BJ (cell line): ENCODE measurements at regions not wholly inside any gene's neighbourhood (a gene's known extent, or its start where the extent isn't known, plus 50 kb on each side); places are given as distances from the start of the nearest gene placed in this dataset. TPM values are rescaled to one million over a fixed set of nuclear protein-coding genes. Genes with fewer than 3 reads are reported as not detected.

Experiments used
- CTCF ChIA-PET: fragments of 350-600 bp; formaldehyde crosslinking; extraction: SDS; loops from one replicate; lab custom pipeline; 2021; ENCODE audit warnings: antibody characterized with exemption, inconsistent platforms; lab: Yijun Ruan, JAX
- POLR2A ChIA-PET: fragments of 300-600 bp; sonication (Branson Sonifier 250); formaldehyde crosslinking; extraction: SDS; loops from one replicate; lab custom pipeline; 2021; ENCODE audit warnings: antibody characterized with exemption; lab: Charles Lee
- DNase-seq: peaks from one replicate; pipeline ENCODE4 v3.0.0-alpha.2; 2011; ENCODE audit warnings: low read depth
- H3K27me3 ChIP-seq: 2 replicates; pipeline ENCODE4 v1.6.0; 2011; ENCODE audit warnings: low read length; ENCODE audit not compliant: control insufficient read depth, insufficient read depth
- H3K36me3 ChIP-seq: 2 replicates; pipeline ENCODE4 v1.5.1; 2011; ENCODE audit warnings: low read length; ENCODE audit not compliant: control insufficient read depth, insufficient read depth
- H3K4me3 ChIP-seq: 2 replicates; pipeline ENCODE4 v1.5.1; 2011; ENCODE audit warnings: low read depth, mild to moderate bottlenecking, control low read depth, low read length
- small RNA-seq: library from RNA; depleted of rRNA; stranded (forward); fragments of <200 nt; gene quantifications from one replicate; pipeline ENCODE3, GENCODE V24; 2012; ENCODE audit warnings: low replicate concordance, low read depth; ENCODE audit not compliant: insufficient read length
- TF ChIP-seq, protein P1 (sequence below): IDR thresholded peaks from 2 replicates; pipeline ENCODE4 v1.5.1; 2011; ENCODE audit warnings: low read depth, mild to moderate bottlenecking, control low read depth, inconsistent platforms, low read length, moderate library complexity; ENCODE audit not compliant: insufficient read depth

DNA sequence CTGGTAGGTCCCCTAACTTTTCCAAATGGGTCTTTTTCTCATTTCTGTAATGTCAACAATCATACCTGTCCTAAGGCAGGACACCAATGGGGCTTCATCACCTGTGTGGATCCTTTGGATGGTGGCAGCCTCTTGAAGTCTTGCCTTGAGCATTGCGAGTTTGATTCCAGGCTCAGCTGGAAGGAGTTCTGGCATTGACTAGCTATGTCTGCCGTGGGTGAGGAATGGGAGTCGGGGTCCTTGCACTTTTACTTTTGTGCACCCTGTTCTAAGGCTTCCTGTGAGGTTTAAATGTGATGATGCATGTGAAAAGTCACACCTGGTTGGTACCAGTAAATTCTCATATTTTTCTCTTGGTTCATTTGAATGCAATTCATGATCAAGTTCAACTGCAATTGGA is 55.9 kb upstream of the CTBP2 start:
- no peak for DNase-seq
- H3K27me3 ChIP-seq, result peaks cover under 1% of the 10 kb centered on the region; the same call in 1 of the 2 replicates
- no peak overlapping the region for H3K4me3 ChIP-seq
- TF ChIP-seq, protein P1, sequence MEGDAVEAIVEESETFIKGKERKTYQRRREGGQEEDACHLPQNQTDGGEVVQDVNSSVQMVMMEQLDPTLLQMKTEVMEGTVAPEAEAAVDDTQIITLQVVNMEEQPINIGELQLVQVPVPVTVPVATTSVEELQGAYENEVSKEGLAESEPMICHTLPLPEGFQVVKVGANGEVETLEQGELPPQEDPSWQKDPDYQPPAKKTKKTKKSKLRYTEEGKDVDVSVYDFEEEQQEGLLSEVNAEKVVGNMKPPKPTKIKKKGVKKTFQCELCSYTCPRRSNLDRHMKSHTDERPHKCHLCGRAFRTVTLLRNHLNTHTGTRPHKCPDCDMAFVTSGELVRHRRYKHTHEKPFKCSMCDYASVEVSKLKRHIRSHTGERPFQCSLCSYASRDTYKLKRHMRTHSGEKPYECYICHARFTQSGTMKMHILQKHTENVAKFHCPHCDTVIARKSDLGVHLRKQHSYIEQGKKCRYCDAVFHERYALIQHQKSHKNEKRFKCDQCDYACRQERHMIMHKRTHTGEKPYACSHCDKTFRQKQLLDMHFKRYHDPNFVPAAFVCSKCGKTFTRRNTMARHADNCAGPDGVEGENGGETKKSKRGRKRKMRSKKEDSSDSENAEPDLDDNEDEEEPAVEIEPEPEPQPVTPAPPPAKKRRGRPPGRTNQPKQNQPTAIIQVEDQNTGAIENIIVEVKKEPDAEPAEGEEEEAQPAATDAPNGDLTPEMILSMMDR, result no peak
- ChIA-PET POLR2A (no interaction called here), CTCF (interaction anchor here (0.9 kb wide), 1 partner anchor 15 kb away, joined by 3 read pairs; no protein-coding TSS in a partner anchor)
- no peaks in the 10 kb centered on the region for H3K36me3 ChIP-seq

DNA sequence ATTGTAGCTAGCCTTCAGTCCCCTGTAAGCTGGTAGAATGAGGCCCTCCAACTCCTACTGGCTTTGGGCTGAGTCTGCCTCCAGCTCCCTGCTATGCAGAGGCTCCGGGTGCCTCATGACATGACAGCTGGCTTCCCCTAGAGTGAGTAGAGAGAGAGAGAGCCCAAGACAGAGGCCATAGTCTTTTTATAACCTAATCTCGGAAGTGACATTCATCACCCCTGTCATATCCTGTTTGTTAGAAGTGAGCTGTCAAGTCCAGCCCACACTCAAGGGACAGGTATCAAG is 53.9 kb upstream of the CTBP2 start:
- H3K4me3 ChIP-seq, result no peak overlapping the region
- no peaks in the 10 kb centered on the region; the same call in 1 of the 2 replicates for H3K27me3 ChIP-seq
- no peak for DNase-seq
- ChIA-PET POLR2A (no interaction called here), CTCF (interaction anchor here (1.3 kb wide), 1 partner anchor 19 kb away, joined by 3 read pairs; no protein-coding TSS in a partner anchor)
- TF ChIP-seq, protein P1, result no peak
- no peaks in the 10 kb centered on the region for H3K36me3 ChIP-seq

DNA sequence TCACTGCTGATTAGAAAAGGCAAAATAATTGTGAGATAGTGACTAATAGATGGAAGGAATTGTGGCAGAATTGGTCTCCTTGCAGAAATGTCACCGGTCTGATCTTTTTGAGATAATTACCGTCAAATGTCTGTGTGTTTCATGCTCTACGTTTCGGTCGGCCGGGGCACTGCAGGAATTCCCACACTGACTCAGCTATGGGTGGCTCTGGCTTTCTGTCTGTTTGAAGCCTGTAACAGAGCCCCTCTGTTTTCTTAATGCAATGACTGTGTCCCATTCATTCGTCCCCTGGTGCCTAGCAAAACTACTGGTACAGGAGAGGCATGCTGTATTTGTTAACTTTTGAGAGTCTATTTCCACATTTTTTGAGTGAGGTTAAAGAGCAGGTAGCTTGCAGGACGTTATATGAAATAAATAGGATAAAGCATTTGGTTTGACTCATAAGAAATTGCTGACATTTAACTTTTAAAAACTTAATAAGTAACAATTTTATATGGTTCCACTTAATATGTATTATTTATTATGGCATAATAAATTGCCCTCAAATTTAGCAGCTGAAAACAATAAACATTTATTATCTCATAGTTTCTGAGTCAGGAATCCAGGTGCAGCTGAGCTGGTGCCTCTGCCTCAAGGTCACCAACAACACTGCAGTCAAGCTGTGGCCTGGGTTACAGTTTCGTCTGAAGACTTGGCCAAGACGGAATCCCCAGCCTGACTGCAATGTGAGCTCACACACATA is 53.3 kb upstream of the CTBP2 start:
- no peaks in the 10 kb centered on the region for H3K36me3 ChIP-seq
- TF ChIP-seq, protein P1, result no peak
- no peak for DNase-seq
- no peaks in the 10 kb centered on the region; the same call in 1 of the 2 replicates for H3K27me3 ChIP-seq
- POLR2A ChIA-PET, result no interaction called here
- CTCF ChIA-PET, result interaction anchor here (1.3 kb wide), 1 partner anchor 18 kb away, joined by 3 read pairs; no protein-coding TSS in a partner anchor
- H3K4me3 ChIP-seq, result no peak overlapping the region

DNA sequence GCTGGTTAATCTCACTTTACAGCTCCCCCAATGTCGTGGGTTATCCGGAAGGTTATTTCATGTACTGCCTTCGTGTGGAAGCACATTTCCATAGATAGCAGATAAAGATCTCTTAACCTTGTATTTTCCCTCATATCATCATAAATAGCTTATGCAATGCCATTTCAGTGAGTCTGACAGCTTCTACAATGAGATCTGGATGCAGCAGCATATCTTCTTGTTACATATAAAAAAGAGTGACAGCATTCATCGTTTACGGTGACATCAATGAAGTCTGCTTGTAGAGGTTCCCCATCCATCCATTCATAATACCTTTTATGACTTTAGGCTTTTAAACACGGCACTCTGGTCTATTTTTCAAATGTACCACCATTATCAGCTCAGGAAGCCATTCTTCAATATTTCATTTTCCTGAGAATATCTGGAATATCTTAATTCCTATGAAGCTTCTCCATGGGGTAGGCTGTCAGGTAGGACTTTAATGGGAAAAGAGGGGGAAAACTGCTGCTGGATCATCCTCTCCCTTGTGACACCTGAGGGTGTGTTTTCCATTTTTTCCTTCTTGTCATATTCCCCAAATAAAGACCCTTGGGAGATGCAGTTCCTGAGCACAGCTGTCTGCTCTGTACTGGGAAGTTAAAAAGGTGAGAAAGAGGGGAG is 51.9 kb upstream of the CTBP2 start:
- CTCF ChIA-PET, result no interaction called here
- no peaks in the 10 kb centered on the region; the same call in 1 of the 2 replicates for H3K27me3 ChIP-seq
- POLR2A ChIA-PET, result no interaction called here
- TF ChIP-seq, protein P1, result no peak
- H3K36me3 ChIP-seq, result no peaks in the 10 kb centered on the region
- no peak for DNase-seq
- H3K4me3 ChIP-seq, result no peak overlapping the region

Small RNA genes lying in the stretch of these regions (small RNA-seq; reads per million reads assigned to genes)
- not detected for gene RPS27P18
